Right ventricle myocardium inferior (tissue), 1 donor: ENCODE measurements at regions not wholly inside any gene's neighbourhood (a gene's known extent, or its start where the extent isn't known, plus 50 kb on each side); places are given as distances from the start of the nearest gene placed in this dataset.
A peak's percentile ranks its signal among the peaks of the same experiment; 100 is the strongest.
"Not testable (repeated sequence)": the region's sequence is repeated elsewhere in the genome, so short reads cannot be mapped to it uniquely, and the experiment has no call there.

ENCODE experiments used
- ATAC-seq: fragments of 200-7000 bp; cut with Tn5 transposase; one replicate; pipeline ENCODE4 v1.9.1; 2020; ENCODE audit warnings: mild to moderate bottlenecking, moderate library complexity
- DNase-seq: peaks from one replicate; pipeline ENCODE4 v3.0.0; 2021; ENCODE audit errors: missing footprints
- intact Hi-C: fragments of 100-400 bp; cut with DNase I; formaldehyde crosslinking; loops from one replicate; pipeline ENCODE4 v1.11.0; 2022
- donor health status: DM: no; HTN: yes; CAD: no; lungs with severe emphysema.

DNA sequence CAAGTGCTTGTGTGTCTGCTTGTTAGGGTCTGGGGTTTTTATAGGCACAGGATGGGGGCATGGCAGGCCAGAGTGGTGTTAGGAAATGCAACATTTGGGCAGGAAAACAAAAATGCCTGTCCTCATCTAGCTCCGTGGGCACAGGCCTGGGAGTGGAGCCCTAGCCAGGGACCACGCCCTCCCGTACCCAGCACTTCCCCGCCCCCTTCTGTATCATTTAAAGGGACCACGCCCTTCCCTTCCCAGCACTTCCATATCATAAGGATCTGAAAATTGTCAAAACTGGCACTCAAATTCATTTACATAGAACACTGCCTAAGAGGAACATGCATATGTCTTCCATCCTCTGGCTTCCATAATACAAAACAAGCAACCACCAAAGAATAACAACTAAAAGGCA lies 185.8 kb downstream of the B3GLCT start:
- ATAC-seq: no peak
- intact Hi-C loops: no loop called here
- DNase-seq: no peak

DNA sequence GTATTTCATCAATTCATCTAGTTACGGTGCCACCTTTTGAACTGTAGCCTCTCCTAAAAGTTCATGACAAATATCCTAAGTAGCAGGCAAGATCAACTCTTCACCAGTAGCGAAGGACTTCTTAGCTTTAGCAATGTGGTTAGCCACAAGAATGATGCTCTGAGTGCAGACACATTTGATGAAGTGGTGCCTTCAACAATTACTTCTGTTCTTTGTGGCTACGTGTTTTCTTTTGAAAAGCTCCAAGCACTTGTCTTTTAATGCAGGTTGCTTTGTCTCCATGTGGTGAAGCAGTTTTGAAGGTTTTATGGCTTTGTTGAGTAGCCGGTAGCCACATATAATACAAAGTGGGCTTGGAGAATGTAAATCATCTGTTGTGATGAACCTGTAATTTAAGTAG lies 194.7 kb downstream of the B3GLCT start:
- ATAC-seq (no peak), DNase-seq (no peak)
- intact Hi-C loops: no loop called here

GRCh38 chr13:31395090-31395489 lies 195.3 kb downstream of the B3GLCT start:
- DNase-seq: no peak
- ATAC-seq: no peak
- intact Hi-C loops: no loop called here

GRCh38 chr13:31399690-31400089 lies 199.9 kb downstream of the B3GLCT start:
- intact Hi-C loops: no loop called here
- DNase-seq (no peak), ATAC-seq (no peak)

DNA sequence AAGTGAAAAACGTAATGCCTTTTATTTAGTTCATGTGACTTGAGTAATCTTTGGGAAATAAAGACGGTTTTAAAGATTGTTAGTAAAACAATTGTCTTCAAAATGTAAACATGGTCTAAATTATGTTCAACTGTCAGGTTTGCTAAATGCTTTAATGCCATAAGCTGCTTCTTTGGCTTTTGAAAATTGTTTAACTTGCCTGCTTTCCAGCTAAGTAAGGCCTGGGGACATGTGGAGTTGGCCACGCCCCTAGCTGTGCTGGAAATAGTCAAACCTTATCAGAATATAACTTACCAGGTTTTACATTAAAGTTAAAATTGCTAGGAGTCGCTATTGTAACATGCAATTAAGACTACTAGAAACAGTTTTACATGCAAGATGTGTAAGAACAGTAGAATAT lies 203.9 kb downstream of the B3GLCT start:
- DNase-seq, ATAC-seq, intact Hi-C loops: not testable (repeated sequence)

- DNase-seq (no peak), ATAC-seq (no peak)
- intact Hi-C loops: no loop called here
Observed at GRCh38 chr13:31408927-31409326, 209.2 kb downstream of the B3GLCT start.

DNA sequence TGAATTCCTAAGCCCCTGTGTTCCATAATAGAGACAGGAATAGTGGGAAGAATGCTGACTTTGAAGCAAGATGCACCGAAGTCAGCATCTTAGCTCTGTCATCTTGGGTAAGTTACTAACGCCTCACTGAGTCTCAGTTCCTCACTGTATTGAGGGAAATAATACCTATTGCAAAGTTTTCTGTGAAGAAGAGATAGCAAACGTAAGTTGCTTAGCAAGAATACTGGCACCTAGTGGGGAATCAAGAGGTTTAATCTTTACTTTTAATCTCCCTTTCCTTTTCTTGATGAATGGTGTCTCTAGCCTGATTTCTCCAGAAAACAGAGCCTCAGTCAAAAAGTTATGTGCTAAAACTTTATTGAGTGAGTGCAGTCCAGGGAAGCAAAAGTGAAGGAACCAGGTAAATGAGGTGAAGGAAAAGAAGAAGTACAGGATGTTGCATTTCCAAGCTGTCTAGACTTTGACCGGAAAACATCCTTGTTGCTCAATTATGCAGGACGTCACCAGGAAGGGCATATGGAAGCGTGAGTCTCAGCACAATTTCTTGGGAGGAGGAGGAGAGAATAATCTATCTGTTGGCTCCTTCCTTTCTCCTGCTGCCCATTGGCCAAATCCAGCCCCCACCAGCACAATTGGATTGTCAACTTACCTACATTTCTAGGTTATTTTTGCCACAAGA lies 210.0 kb downstream of the B3GLCT start:
- ATAC-seq: no peak

GRCh38 chr13:31413516-31413915 lies 213.7 kb downstream of the B3GLCT start:
- intact Hi-C loops: no loop called here
- ATAC-seq (no peak), DNase-seq (no peak)

More for the DNA sequence above, 210.0 kb downstream of the B3GLCT start:
- DNase-seq: no peak
- intact Hi-C loops: no loop called here

GRCh38 chr13:31416066-31416465 lies 216.3 kb downstream of the B3GLCT start:
- intact Hi-C loops: no loop called here
- no peak for ATAC-seq
- DNase-seq: no peak

GRCh38 chr13:31418186-31418585 lies 218.4 kb downstream of the B3GLCT start:
- intact Hi-C loops: no loop called here
- DNase-seq (no peak), ATAC-seq (no peak)

GRCh38 chr13:31421756-31422155 lies 222.0 kb downstream of the B3GLCT start:
- intact Hi-C loops: loop anchor here (5.0 to 10.0 kb wide), 2 partner anchors 109 to 227 kb away; partner anchors contain the start of gene B3GLCT
- DNase-seq: no peak
- ATAC-seq: no peak

DNA sequence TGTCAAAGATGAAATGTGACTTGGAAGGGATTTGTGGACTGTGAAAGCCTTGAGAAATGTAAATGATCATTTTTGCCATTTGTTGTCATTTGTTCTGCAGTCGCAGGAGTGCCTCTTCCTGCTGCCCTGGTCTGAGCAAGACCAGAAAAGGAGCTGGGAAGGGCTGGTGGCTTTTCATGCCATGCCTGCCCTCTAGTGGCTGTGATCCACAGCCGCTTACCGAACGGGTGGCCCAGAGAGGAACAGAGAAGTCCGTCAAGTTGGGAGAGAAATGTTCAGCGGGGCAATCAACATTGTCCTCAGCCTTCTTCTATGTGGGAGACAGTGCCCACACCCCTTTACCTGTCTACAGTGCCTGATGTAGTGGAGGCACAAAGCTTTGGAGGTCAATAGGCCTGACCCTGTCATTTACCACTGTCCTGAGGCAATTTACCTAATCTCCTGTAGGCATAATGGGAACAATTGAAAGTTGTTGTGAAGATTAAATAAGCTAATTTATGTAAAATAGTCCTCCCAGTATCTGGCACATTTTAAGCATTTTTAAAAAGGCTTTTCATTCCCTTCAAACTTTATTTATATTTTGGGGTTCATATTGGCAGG lies 224.5 kb downstream of the B3GLCT start:
- intact Hi-C loops: loop anchor here (2.0 to 10.0 kb wide), 3 partner anchors 112 to 229 kb away; partner anchors contain the start of gene B3GLCT
- ATAC-seq (peak; percentile 94), DNase-seq (peak; percentile 81)

- ATAC-seq: no peak
- intact Hi-C loops: loop anchor here (10.0 kb wide), 1 partner anchor 232 kb away; the partner anchor contains the start of gene B3GLCT
- DNase-seq: no peak
Observed at GRCh38 chr13:31426395-31426794, 226.6 kb downstream of the B3GLCT start.

GRCh38 chr13:31427151-31428100 lies 227.7 kb downstream of the B3GLCT start:
- DNase-seq (no peak), ATAC-seq (no peak)
- intact Hi-C loops: loop anchor here (10.0 kb wide), 1 partner anchor 233 kb away; the partner anchor contains the start of gene B3GLCT

- no peak for DNase-seq
- intact Hi-C loops: loop anchor here (1.0 to 5.0 kb wide), 2 partner anchors 311 to 366 kb away; no protein-coding TSS in a partner anchor
- ATAC-seq: peak; percentile 70
Observed at GRCh38 chr13:31431722-31432137, 232.0 kb downstream of the B3GLCT start.

GRCh38 chr13:31433207-31433606 lies 233.4 kb downstream of the B3GLCT start:
- no peak for ATAC-seq
- DNase-seq: no peak
- intact Hi-C loops: loop anchor here (5.0 kb wide), 1 partner anchor 364 kb away; no protein-coding TSS in a partner anchor

DNA sequence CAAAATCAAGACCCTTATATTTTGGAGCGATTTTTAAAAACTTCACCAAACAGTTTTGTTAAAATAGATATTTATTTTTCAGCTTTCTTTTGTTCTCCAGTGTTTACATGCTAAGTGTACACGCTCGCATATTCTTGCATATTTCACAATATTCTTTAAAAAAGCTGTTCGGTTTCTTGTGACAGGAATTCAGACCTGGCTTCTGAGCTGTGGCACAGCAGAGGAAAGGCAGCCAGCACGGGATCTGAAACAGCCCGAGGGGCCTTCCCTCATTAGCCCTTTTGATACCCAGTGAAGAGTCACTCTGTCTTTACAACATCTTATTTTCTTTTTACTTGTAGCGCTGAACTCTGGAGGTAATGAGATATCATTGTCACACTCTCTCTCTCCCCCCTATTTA lies 234.0 kb downstream of the B3GLCT start:
- DNase-seq (no peak), ATAC-seq (no peak)
- intact Hi-C loops: loop anchor here (5.0 kb wide), 1 partner anchor 364 kb away; no protein-coding TSS in a partner anchor

GRCh38 chr13:31434613-31435012 lies 234.8 kb downstream of the B3GLCT start:
- no peak for ATAC-seq
- intact Hi-C loops: loop anchor here (5.0 kb wide), 1 partner anchor 363 kb away; no protein-coding TSS in a partner anchor
- no peak for DNase-seq

DNA sequence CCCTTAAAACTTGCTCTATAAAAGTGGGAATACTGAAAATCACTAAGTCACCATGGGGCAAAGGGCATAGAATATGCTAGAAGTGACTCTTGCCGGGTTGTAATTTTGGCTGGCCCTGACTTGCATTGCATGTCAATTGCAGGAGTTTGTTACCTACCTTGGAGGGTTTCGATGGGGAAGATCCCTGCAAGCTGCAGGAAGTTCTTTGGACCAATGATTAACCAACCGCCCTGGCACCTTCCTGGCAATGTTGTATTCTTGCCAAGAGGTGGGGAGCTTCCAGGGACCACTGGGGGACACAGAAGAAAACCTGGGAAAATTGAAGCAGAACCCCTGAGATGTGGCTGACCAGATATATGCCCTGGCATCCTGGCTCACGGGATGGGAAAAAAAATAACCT lies 235.8 kb downstream of the B3GLCT start:
- intact Hi-C loops: no loop called here
- ATAC-seq (no peak), DNase-seq (no peak)
